Astrocyte (in vitro differentiated cells and primary cell): ENCODE measurements at regions not wholly inside any gene's neighbourhood (a gene's known extent, or its start where the extent isn't known, plus 50 kb on each side); places are given as distances from the start of the nearest gene placed in this dataset.

Experiments
- DNase-seq: peaks from one replicate; pipeline ENCODE4 v3.0.0-alpha.2; 2010; ENCODE audit warnings: low read depth
- FAIRE-seq: peaks from 2 replicates; lab custom pipeline; 2011; peaks lifted over from hg19 to GRCh38; lab: Jason Lieb, UNC
- H2AFZ ChIP-seq: 2 replicates; pipeline ENCODE4 v1.6.0; 2012; ENCODE audit warnings: low read depth, low read length, inconsistent platforms
- H3K27ac ChIP-seq: 2 replicates; pipeline ENCODE4 v1.5.1; 2011; ENCODE audit warnings: low read depth, low read length, inconsistent platforms
- H3K27me3 ChIP-seq: 2 replicates; pipeline ENCODE4 v1.6.0; 2011; ENCODE audit warnings: low read length, inconsistent platforms; ENCODE audit not compliant: insufficient read depth
- H3K36me3 ChIP-seq: 2 replicates; pipeline ENCODE4 v1.5.1; 2011; ENCODE audit warnings: low read length, inconsistent platforms; ENCODE audit not compliant: insufficient read depth
- H3K4me1 ChIP-seq: 2 replicates; pipeline ENCODE4 v1.5.1; 2011; ENCODE audit warnings: low read length, inconsistent platforms; ENCODE audit not compliant: insufficient read depth
- H3K4me2 ChIP-seq: 2 replicates; pipeline ENCODE4 v1.6.0; 2012; ENCODE audit warnings: low read length, inconsistent platforms
- H3K4me3 ChIP-seq: 2 replicates; pipeline ENCODE4 v1.5.1; 2011; ENCODE audit warnings: low read depth, mild to moderate bottlenecking, low read length, inconsistent platforms; ENCODE audit not compliant: insufficient read depth
- H3K79me2 ChIP-seq: 2 replicates; pipeline ENCODE4 v1.6.0; 2012; ENCODE audit warnings: mild to moderate bottlenecking, low read length, inconsistent platforms; ENCODE audit not compliant: insufficient read depth
- H3K9ac ChIP-seq: 2 replicates; pipeline ENCODE4 v1.6.0; 2012; ENCODE audit warnings: mild to moderate bottlenecking, low read length, inconsistent platforms
- H3K9me3 ChIP-seq: 2 replicates; pipeline ENCODE4 v1.5.1; 2012; ENCODE audit warnings: low read depth, mild to moderate bottlenecking, low read length, inconsistent platforms; ENCODE audit not compliant: insufficient read depth
- H4K20me1 ChIP-seq: 2 replicates; pipeline ENCODE4 v1.6.0; 2012; ENCODE audit warnings: low read length, inconsistent platforms; ENCODE audit not compliant: insufficient read depth
- H3K27ac Mint-ChIP-seq: one replicate; pipeline ENCODE4 v1.8.0; 2021; ENCODE audit warnings: mild to moderate bottlenecking, mixed read lengths; ENCODE audit not compliant: unreplicated experiment
- H3K27me3 Mint-ChIP-seq: one replicate; pipeline ENCODE4 v1.8.0; 2021; ENCODE audit warnings: low read depth, mixed read lengths; ENCODE audit not compliant: unreplicated experiment
- H3K36me3 Mint-ChIP-seq: one replicate; pipeline ENCODE4 v1.8.0; 2021; ENCODE audit warnings: low read depth, mixed read lengths; ENCODE audit not compliant: unreplicated experiment
- H3K4me1 Mint-ChIP-seq: one replicate; pipeline ENCODE4 v1.8.0; 2021; ENCODE audit warnings: low read depth, mixed read lengths; ENCODE audit not compliant: unreplicated experiment
- H3K4me3 Mint-ChIP-seq: one replicate; pipeline ENCODE4 v1.8.0; 2021; ENCODE audit warnings: mild to moderate bottlenecking, moderate library complexity, mixed read lengths; ENCODE audit not compliant: unreplicated experiment
- H3K9me3 Mint-ChIP-seq: one replicate; pipeline ENCODE4 v1.8.0; 2021; ENCODE audit warnings: mild to moderate bottlenecking, mixed read lengths; ENCODE audit not compliant: unreplicated experiment
- CTCF ChIP-seq: IDR thresholded peaks from 2 replicates; pipeline ENCODE4 v1.5.1; 2011; ENCODE audit warnings: low read depth, mild to moderate bottlenecking, inconsistent platforms, low read length, moderate library complexity; ENCODE audit not compliant: insufficient read depth
- EZH2 ChIP-seq: IDR thresholded peaks from 2 replicates; pipeline ENCODE4 v1.6.1; 2012; ENCODE audit warnings: mild to moderate bottlenecking, low read length, inconsistent platforms; ENCODE audit not compliant: insufficient read depth

DNA sequence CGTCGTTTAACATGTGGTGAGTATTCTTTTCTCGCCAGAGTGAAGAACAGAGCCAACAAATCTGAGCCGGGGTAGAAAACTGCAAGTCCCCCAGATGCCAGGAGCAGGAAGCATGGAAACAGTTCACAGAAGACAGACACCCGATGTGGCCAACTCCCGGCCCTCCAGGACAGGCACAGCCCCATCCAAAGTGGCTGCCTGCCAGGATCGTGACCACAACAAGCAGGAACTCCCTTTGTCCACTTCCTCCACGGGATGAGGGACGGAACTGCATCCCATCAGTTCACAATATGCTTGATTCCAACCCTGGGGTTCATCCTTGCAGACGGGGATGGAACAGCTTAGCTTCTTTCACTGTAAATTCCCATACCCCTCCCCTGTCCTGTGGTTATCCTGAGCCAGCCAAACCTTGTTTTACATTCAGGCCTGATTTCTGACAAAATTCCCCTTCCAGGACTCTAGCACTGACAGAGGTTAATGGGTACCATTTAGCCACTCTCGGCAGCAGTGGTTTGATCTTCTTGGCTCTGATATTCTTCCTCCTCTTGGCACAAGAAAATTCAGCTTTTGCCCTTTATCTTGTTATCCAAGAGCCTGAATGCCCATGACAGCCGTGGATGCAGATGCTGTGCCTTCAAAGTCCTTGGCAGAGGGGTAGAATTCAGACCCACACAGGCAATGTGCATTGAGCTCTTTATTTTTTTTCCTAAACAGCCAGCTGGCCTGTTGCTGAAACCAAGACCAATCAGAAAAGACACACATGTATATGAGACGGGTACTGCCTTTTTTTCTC is 105.5 kb upstream of the FAM204A start:
- Mint-ChIP-seq H3K27me3 (peaks cover 26% of the 10 kb centered on the region), H3K36me3 (no peaks in the 10 kb centered on the region), H3K4me1 (no peaks in the 10 kb centered on the region), H3K27ac (no peak overlapping the region), H3K9me3 (peaks cover under 1% of the 10 kb centered on the region), H3K4me3 (no peak overlapping the region)
- H3K27ac ChIP-seq: no peak overlapping the region
- no peaks in the 10 kb centered on the region for H3K4me1 ChIP-seq
- no peaks in the 10 kb centered on the region for H3K9me3 ChIP-seq
- peak; percentile 3 for DNase-seq
- H3K36me3 ChIP-seq: no peaks in the 10 kb centered on the region
- no peak overlapping the region for H3K9ac ChIP-seq
- H3K27me3 ChIP-seq: no peaks in the 10 kb centered on the region
- no peaks in the 10 kb centered on the region for H3K79me2 ChIP-seq
- no peak for FAIRE-seq
- no peak overlapping the region for H3K4me3 ChIP-seq
- H2AFZ ChIP-seq: peak overlapping the region; percentile 62
- no peak for TF ChIP-seq CTCF
- TF ChIP-seq EZH2: no peak
- peak overlapping the region; percentile 43 for H3K4me2 ChIP-seq
- H4K20me1 ChIP-seq: no peaks in the 10 kb centered on the region

DNA sequence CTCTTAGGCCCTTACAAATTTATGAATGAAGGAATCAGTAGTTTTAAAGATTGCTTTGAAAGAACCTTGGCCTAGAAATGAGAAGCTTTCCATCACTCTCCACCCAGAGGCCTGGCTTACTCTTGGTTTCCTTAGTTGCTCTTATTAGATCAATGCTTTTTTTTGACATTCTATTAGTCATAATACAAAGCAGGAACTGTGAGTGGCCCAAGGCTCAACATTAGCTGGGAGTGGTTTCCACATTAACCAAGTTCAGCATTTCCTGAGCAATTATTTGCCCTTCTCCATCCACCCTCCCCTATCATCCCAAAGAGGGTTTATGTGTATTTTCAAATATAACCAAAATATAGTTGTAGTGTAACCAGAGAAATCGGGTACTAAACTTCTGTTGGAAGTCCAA is 103.4 kb upstream of the FAM204A start:
- Histone ChIP-seq H3K27me3 (no peaks in the 10 kb centered on the region), H3K79me2 (no peaks in the 10 kb centered on the region), H4K20me1 (no peaks in the 10 kb centered on the region), H3K36me3 (no peaks in the 10 kb centered on the region), H3K9me3 (no peaks in the 10 kb centered on the region), H2AFZ (no peak overlapping the region), H3K9ac (no peak overlapping the region), H3K4me1 (no peaks in the 10 kb centered on the region), H3K4me3 (no peak overlapping the region), H3K27ac (no peak overlapping the region), H3K4me2 (no peak overlapping the region)
- Mint-ChIP-seq H3K4me3 (no peak overlapping the region), H3K27me3 (peaks cover 26% of the 10 kb centered on the region), H3K36me3 (no peaks in the 10 kb centered on the region), H3K27ac (no peak overlapping the region), H3K9me3 (no peaks in the 10 kb centered on the region), H3K4me1 (no peaks in the 10 kb centered on the region)
- FAIRE-seq (no peak), DNase-seq (no peak)
- TF ChIP-seq EZH2 (no peak), CTCF (no peak)

DNA sequence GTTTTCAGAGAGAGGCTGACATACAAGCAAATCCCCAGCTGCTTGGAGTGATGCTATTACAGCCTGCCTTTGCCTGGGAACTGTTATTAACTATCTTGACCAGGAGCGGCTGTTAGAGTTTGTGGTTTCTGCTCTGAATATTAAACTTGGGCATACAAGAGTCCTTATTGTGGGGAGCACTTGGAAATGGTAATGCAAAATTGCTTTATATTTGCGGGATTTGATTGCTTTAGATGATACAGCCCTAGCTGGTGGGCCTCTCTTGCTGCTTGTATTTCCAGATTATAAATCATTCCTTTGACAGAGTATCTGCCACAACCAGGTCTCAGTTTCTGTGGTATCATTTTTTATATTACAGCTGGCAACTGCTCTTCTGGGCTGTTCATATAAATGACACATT is 101.9 kb upstream of the FAM204A start:
- Mint-ChIP-seq H3K36me3 (no peaks in the 10 kb centered on the region), H3K9me3 (no peaks in the 10 kb centered on the region), H3K4me3 (no peak overlapping the region), H3K27ac (no peak overlapping the region), H3K4me1 (no peaks in the 10 kb centered on the region), H3K27me3 (peaks cover 19% of the 10 kb centered on the region)
- Histone ChIP-seq H3K4me3 (no peak overlapping the region), H3K9ac (no peak overlapping the region), H3K9me3 (no peaks in the 10 kb centered on the region), H3K27me3 (no peaks in the 10 kb centered on the region), H4K20me1 (no peaks in the 10 kb centered on the region), H3K27ac (no peak overlapping the region), H3K4me2 (no peak overlapping the region), H2AFZ (no peak overlapping the region), H3K79me2 (no peaks in the 10 kb centered on the region), H3K36me3 (no peaks in the 10 kb centered on the region), H3K4me1 (no peaks in the 10 kb centered on the region)
- TF ChIP-seq CTCF (no peak), EZH2 (no peak)
- DNase-seq: no peak
- FAIRE-seq: no peak
